ENCODE measurements at regions not wholly inside any gene's neighbourhood (a gene's known extent, or its start where the extent isn't known, plus 50 kb on each side); places are given as distances from the start of the nearest gene placed in this dataset.

- Histone ChIP-seq H4K20me1 (ENCODE audit: insufficient read depth) (no peaks in the 10 kb centered on the region), H3K27me3 (ENCODE audit: insufficient read depth, low read depth, low read length) (no peaks in the 10 kb centered on the region), H3F3A (ENCODE audit: insufficient read depth, low read length, poor library complexity, severe bottlenecking) (no peaks in the 10 kb centered on the region), H3K4me3 (ENCODE audit: low read length) (no peak overlapping the region), H3K9me2 (ENCODE audit: insufficient read depth, low read length) (no peaks in the 10 kb centered on the region), H3K9ac (ENCODE audit: low read length) (no peak overlapping the region), H2AFZ (ENCODE audit: low read depth, low read length) (no peak overlapping the region), H3K27ac (ENCODE audit: low read length) (no peak overlapping the region), H3K79me2 (replicated peaks; ENCODE audit: insufficient read depth, low read length) (no peaks in the 10 kb centered on the region), H3K36me3 (ENCODE audit: insufficient read depth, low read length) (no peaks in the 10 kb centered on the region), H3K9me3 (ENCODE audit: low read length) (no peaks in the 10 kb centered on the region), H3K4me2 (ENCODE audit: low read length) (no peak overlapping the region)
- TF ChIP-seq SMC3 (conservative IDR thresholded peaks at IDR 0.05; ENCODE audit: poor library complexity) (no peak), CTCF (IDR thresholded peaks at IDR 0.05; ENCODE audit: poor library complexity, severe bottlenecking) (no peak), TAF1 (IDR thresholded peaks at IDR 0.05; ENCODE audit: low read depth) (no peak), POLR2AphosphoS5 (IDR thresholded peaks at IDR 0.05) (no peak), REST (IDR thresholded peaks at IDR 0.05; ENCODE audit: borderline replicate concordance) (no peak), MXI1 (conservative IDR thresholded peaks at IDR 0.05; ENCODE audit: poor library complexity, severe bottlenecking) (no peak), RAD21 (conservative IDR thresholded peaks at IDR 0.05) (no peak)
Measured at GRCh38 chr3:1666865-1667264, 431.8 kb upstream of the CNTN4 start.

GRCh38 chr3:1677576-1678156, 421.0 kb upstream of the CNTN4 start:
- H3K9me3 ChIP-seq (ENCODE audit: low read length): no peaks in the 10 kb centered on the region
- H3K4me2 ChIP-seq (ENCODE audit: low read length): no peak overlapping the region
- H3K36me3 ChIP-seq (ENCODE audit: insufficient read depth, low read length): no peaks in the 10 kb centered on the region
- H3K9ac ChIP-seq (ENCODE audit: low read length): no peak overlapping the region
- no peak overlapping the region for H2AFZ ChIP-seq (ENCODE audit: low read depth, low read length)
- H3K9me2 ChIP-seq (ENCODE audit: insufficient read depth, low read length): no peaks in the 10 kb centered on the region
- TF ChIP-seq MXI1 (conservative IDR thresholded peaks at IDR 0.05; ENCODE audit: poor library complexity, severe bottlenecking): no peak
- no peak for TF ChIP-seq TAF1 (IDR thresholded peaks at IDR 0.05; ENCODE audit: low read depth)
- TF ChIP-seq EP300 (conservative IDR thresholded peaks at IDR 0.05; ENCODE audit: poor library complexity, severe bottlenecking): no peak
- TF ChIP-seq SMC3 (conservative IDR thresholded peaks at IDR 0.05; ENCODE audit: poor library complexity): no peak
- no peak for TF ChIP-seq RAD21 (conservative IDR thresholded peaks at IDR 0.05)
- no peak for TF ChIP-seq REST (IDR thresholded peaks at IDR 0.05; ENCODE audit: borderline replicate concordance)
- TF ChIP-seq EZH2 (IDR thresholded peaks at IDR 0.05; ENCODE audit: borderline replicate concordance, insufficient read depth, low read length, poor library complexity, severe bottlenecking): no peak
- no peak for TF ChIP-seq CTCF (IDR thresholded peaks at IDR 0.05; ENCODE audit: poor library complexity, severe bottlenecking)
- TF ChIP-seq POLR2AphosphoS5 (IDR thresholded peaks at IDR 0.05): no peak
- no peaks in the 10 kb centered on the region for H4K20me1 ChIP-seq (ENCODE audit: insufficient read depth)
- no peak overlapping the region for H3K27ac ChIP-seq (ENCODE audit: low read length)
- H3F3A ChIP-seq (ENCODE audit: insufficient read depth, low read length, poor library complexity, severe bottlenecking): no peaks in the 10 kb centered on the region
- H3K27me3 ChIP-seq (ENCODE audit: insufficient read depth, low read depth, low read length): no peaks in the 10 kb centered on the region
- no peaks in the 10 kb centered on the region for H3K79me2 ChIP-seq (replicated peaks; ENCODE audit: insufficient read depth, low read length)
- H3K4me3 ChIP-seq (ENCODE audit: low read length): no peak overlapping the region
